Smooth muscle cell (in vitro differentiated cells): ENCODE measurements at regions not wholly inside any gene's neighbourhood (a gene's known extent, or its start where the extent isn't known, plus 50 kb on each side); places are given as distances from the start of the nearest gene placed in this dataset.
A peak's percentile ranks its signal among the peaks of the same experiment; 100 is the strongest.

ENCODE experiments used
- DNase-seq: peaks from one replicate; lab custom pipeline; 2025; ENCODE audit not compliant: unreplicated experiment; lab: John Stamatoyannopoulos, UW
- H2AFZ ChIP-seq: fragments of 200-600 bp; sonication (generic); 2 replicates; pipeline ENCODE4 v1.6.0; 2016; ENCODE audit warnings: antibody characterized with exemption, low read depth, mild to moderate bottlenecking
- H3F3A ChIP-seq: fragments of 200-600 bp; sonication (generic); 2 replicates; pipeline ENCODE4 v1.6.0; 2017; ENCODE audit warnings: antibody characterized with exemption, low read depth
- H3K27ac ChIP-seq: fragments of 200-600 bp; sonication (generic); 2 replicates; pipeline ENCODE4 v1.5.1; 2016; ENCODE audit warnings: low read depth, mild to moderate bottlenecking
- H3K27me3 ChIP-seq: fragments of 200-600 bp; sonication (generic); 2 replicates; pipeline ENCODE4 v1.6.1; 2016; ENCODE audit warnings: low read depth, mild to moderate bottlenecking
- H3K36me3 ChIP-seq: fragments of 200-600 bp; sonication (generic); 2 replicates; pipeline ENCODE4 v1.5.1; 2016; ENCODE audit warnings: low read depth
- H3K4me1 ChIP-seq: fragments of 200-600 bp; sonication (generic); 2 replicates; pipeline ENCODE4 v1.5.1; 2016; ENCODE audit warnings: low read depth
- H3K4me2 ChIP-seq: fragments of 200-600 bp; sonication (generic); 2 replicates; pipeline ENCODE4 v1.6.0; 2016; ENCODE audit warnings: mild to moderate bottlenecking
- H3K4me3 ChIP-seq: fragments of 200-600 bp; sonication (generic); 2 replicates; pipeline ENCODE4 v1.5.1; 2016; ENCODE audit warnings: mild to moderate bottlenecking
- H3K79me2 ChIP-seq: fragments of 200-600 bp; sonication (generic); 2 replicates; pipeline ENCODE4 v1.6.0; 2016; ENCODE audit warnings: low read depth, mild to moderate bottlenecking
- H3K9ac ChIP-seq: fragments of 200-600 bp; sonication (generic); 2 replicates; pipeline ENCODE4 v1.6.0; 2016; ENCODE audit warnings: low read depth
- H3K9me3 ChIP-seq: fragments of 200-600 bp; sonication (generic); replicated peaks from 2 replicates; pipeline ENCODE4 v1.5.1; 2016; ENCODE audit warnings: low read depth
- H4K20me1 ChIP-seq: fragments of 200-600 bp; sonication (generic); 2 replicates; pipeline ENCODE4 v1.6.0; 2016; ENCODE audit warnings: low read depth
- WGBS: methylation state at CpG from one replicate; pipeline ENCODE4 v1.1.7; 2016; ENCODE audit warnings: low lambda C conversion rate; 5-methylcytosine and 5-hydroxymethylcytosine counted together
- TF ChIP-seq, protein P1 (sequence below): fragments of 200-600 bp; sonication (generic); IDR thresholded peaks from 2 replicates; pipeline ENCODE4 v1.5.1; 2017; ENCODE audit warnings: borderline replicate concordance, mild to moderate bottlenecking, antibody characterized with exemption; ENCODE audit not compliant: insufficient read depth, poor library complexity, severe bottlenecking

- no peak overlapping the region for H3K4me3 ChIP-seq
- DNase-seq, result no peak
- no peaks in the 10 kb centered on the region for H3F3A ChIP-seq
These were observed 68.9 kb upstream of the RNU6-1 start for GRCh38 chr15:67908756-67909155.

DNA sequence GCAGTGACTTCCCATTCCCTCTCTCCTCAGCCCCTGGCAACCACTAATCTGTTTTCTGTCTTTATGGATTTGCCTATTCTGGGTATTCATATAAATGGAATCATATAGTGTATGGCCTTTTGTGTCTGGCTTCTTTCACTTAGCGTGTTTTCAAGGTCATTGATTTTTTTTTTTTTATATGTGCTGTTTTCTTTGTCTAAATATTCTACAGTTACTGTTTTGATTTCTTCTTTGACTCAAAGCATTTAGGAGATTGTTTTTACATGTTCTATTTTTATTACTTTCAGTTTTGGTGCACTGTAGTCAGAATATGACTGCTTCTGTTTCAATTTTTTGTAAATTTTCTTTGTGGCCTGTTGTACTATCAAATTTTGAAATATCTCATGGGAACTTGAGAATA lies 71.9 kb upstream of the RNU6-1 start:
- peaks cover 19% of the 10 kb centered on the region for H3F3A ChIP-seq
- WGBS, result 0% methylated on average over 1 of the region's 1 CpG
- no peak overlapping the region for H3K9ac ChIP-seq
- peaks cover 23% of the 10 kb centered on the region for H3K4me1 ChIP-seq
- H3K27me3 ChIP-seq, result no peaks in the 10 kb centered on the region
- no peaks in the 10 kb centered on the region for H3K36me3 ChIP-seq
- no peak overlapping the region for H3K4me3 ChIP-seq
- TF ChIP-seq, protein P1, sequence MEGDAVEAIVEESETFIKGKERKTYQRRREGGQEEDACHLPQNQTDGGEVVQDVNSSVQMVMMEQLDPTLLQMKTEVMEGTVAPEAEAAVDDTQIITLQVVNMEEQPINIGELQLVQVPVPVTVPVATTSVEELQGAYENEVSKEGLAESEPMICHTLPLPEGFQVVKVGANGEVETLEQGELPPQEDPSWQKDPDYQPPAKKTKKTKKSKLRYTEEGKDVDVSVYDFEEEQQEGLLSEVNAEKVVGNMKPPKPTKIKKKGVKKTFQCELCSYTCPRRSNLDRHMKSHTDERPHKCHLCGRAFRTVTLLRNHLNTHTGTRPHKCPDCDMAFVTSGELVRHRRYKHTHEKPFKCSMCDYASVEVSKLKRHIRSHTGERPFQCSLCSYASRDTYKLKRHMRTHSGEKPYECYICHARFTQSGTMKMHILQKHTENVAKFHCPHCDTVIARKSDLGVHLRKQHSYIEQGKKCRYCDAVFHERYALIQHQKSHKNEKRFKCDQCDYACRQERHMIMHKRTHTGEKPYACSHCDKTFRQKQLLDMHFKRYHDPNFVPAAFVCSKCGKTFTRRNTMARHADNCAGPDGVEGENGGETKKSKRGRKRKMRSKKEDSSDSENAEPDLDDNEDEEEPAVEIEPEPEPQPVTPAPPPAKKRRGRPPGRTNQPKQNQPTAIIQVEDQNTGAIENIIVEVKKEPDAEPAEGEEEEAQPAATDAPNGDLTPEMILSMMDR, result no peak
- no peaks in the 10 kb centered on the region for H4K20me1 ChIP-seq
- H3K9me3 ChIP-seq, result no peaks in the 10 kb centered on the region
- no peaks in the 10 kb centered on the region for H3K79me2 ChIP-seq
- no peak for DNase-seq
- no peak overlapping the region for H2AFZ ChIP-seq
- no peak overlapping the region for H3K27ac ChIP-seq
- no peak overlapping the region for H3K4me2 ChIP-seq

More at GRCh38 chr15:67908756-67909155, 68.9 kb upstream of the RNU6-1 start:
- WGBS, result 79% methylated on average over 2 of the region's 2 CpGs
- H3K36me3 ChIP-seq, result no peaks in the 10 kb centered on the region
- H3K4me2 ChIP-seq, result no peak overlapping the region
- H3K27ac ChIP-seq, result no peak overlapping the region
- no peak overlapping the region for H3K9ac ChIP-seq
- H2AFZ ChIP-seq, result no peak overlapping the region
- H3K9me3 ChIP-seq, result no peaks in the 10 kb centered on the region
- H3K27me3 ChIP-seq, result no peaks in the 10 kb centered on the region
- TF ChIP-seq, protein P1, result no peak
- no peaks in the 10 kb centered on the region for H4K20me1 ChIP-seq
- H3K4me1 ChIP-seq, result no peaks in the 10 kb centered on the region
- H3K79me2 ChIP-seq, result no peaks in the 10 kb centered on the region

- Histone ChIP-seq H3K4me3 (no peak overlapping the region), H3K79me2 (no peaks in the 10 kb centered on the region)
These were observed 74.2 kb upstream of the RNU6-1 start for GRCh38 chr15:67914028-67914427.

More at GRCh38 chr15:67914028-67914427, 74.2 kb upstream of the RNU6-1 start:
- Histone ChIP-seq H3K9me3 (no peaks in the 10 kb centered on the region), H3K27me3 (no peaks in the 10 kb centered on the region), H3K4me2 (peak overlapping the region; percentile 78), H4K20me1 (no peaks in the 10 kb centered on the region), H3K4me1 (peaks cover 36% of the 10 kb centered on the region), H3K9ac (no peak overlapping the region), H2AFZ (peak overlapping the region; percentile 12), H3K27ac (peak overlapping the region; percentile 58), H3F3A (peaks cover 22% of the 10 kb centered on the region), H3K36me3 (no peaks in the 10 kb centered on the region)
- no peak for DNase-seq
- TF ChIP-seq, protein P1, result no peak
- 86% methylated on average over 1 of the region's 1 CpG for WGBS
